ENCODE measurements at regions not wholly inside any gene's neighbourhood (a gene's known extent, or its start where the extent isn't known, plus 50 kb on each side); places are given as distances from the start of the nearest gene placed in this dataset.

GRCh38 chr18:28831476-28831875 lies 654.5 kb upstream of the CDH2 start:
- no peak for DNase-seq (ENCODE audit: low read depth)

- DNase-seq (ENCODE audit: low read depth), result no peak
These were observed 649.2 kb upstream of the CDH2 start for GRCh38 chr18:28826107-28826506.

- no peak for DNase-seq (ENCODE audit: low read depth)
These were observed 647.2 kb upstream of the CDH2 start for GRCh38 chr18:28824183-28824574.

- DNase-seq (ENCODE audit: low read depth), result no peak
These were observed 646.7 kb upstream of the CDH2 start for GRCh38 chr18:28823506-28824182.

GRCh38 chr18:28820353-28820752 lies 643.4 kb upstream of the CDH2 start:
- no peak for DNase-seq (ENCODE audit: low read depth)

- DNase-seq (ENCODE audit: low read depth), result no peak
These were observed 639.2 kb upstream of the CDH2 start for GRCh38 chr18:28816155-28816554.

GRCh38 chr18:28814365-28814764 lies 637.4 kb upstream of the CDH2 start:
- DNase-seq (ENCODE audit: low read depth), result no peak

GRCh38 chr18:28808373-28808772 lies 631.4 kb upstream of the CDH2 start:
- DNase-seq (ENCODE audit: low read depth), result no peak

- no peak for DNase-seq (ENCODE audit: low read depth)
These were observed 628.6 kb upstream of the CDH2 start for GRCh38 chr18:28805491-28805890.

- DNase-seq (ENCODE audit: low read depth), result no peak
These were observed 627.7 kb upstream of the CDH2 start for GRCh38 chr18:28804512-28805202.

GRCh38 chr18:28802546-28802945 lies 625.6 kb upstream of the CDH2 start:
- DNase-seq (ENCODE audit: low read depth), result peak; percentile 53

- no peak for DNase-seq (ENCODE audit: low read depth)
These were observed 624.9 kb upstream of the CDH2 start for GRCh38 chr18:28801876-28802275.

- peak; percentile 78 for DNase-seq (ENCODE audit: low read depth)
These were observed 617.7 kb upstream of the CDH2 start for GRCh38 chr18:28794459-28795245.

GRCh38 chr18:28793901-28794300 lies 617.0 kb upstream of the CDH2 start:
- no peak for DNase-seq (ENCODE audit: low read depth)

- no peak for DNase-seq (ENCODE audit: low read depth)
These were observed 615.6 kb upstream of the CDH2 start for GRCh38 chr18:28792404-28793086.

GRCh38 chr18:28791101-28791500 lies 614.2 kb upstream of the CDH2 start:
- DNase-seq (ENCODE audit: low read depth), result no peak

GRCh38 chr18:28789502-28789901 lies 612.6 kb upstream of the CDH2 start:
- no peak for DNase-seq (ENCODE audit: low read depth)

GRCh38 chr18:28786926-28787325 lies 610.0 kb upstream of the CDH2 start:
- no peak for DNase-seq (ENCODE audit: low read depth)

- DNase-seq (ENCODE audit: low read depth), result no peak
These were observed 604.9 kb upstream of the CDH2 start for GRCh38 chr18:28781616-28782362.

GRCh38 chr18:28778706-28779105 lies 601.8 kb upstream of the CDH2 start:
- DNase-seq (ENCODE audit: low read depth), result no peak

- DNase-seq (ENCODE audit: low read depth), result no peak
These were observed 600.8 kb upstream of the CDH2 start for GRCh38 chr18:28777756-28778155.

- DNase-seq (ENCODE audit: low read depth), result no peak
These were observed 594.9 kb upstream of the CDH2 start for GRCh38 chr18:28771849-28772248.
